HG02884 (cell line): ENCODE measurements at regions not wholly inside any gene's neighbourhood (a gene's known extent, or its start where the extent isn't known, plus 50 kb on each side); places are given as distances from the start of the nearest gene placed in this dataset.

Experiments
- ATAC-seq: cut with Tn5 transposase; IDR thresholded peaks from one replicate; pipeline ENCODE4 v1.9.1; 2021; ENCODE audit warnings: mild to moderate bottlenecking, moderate library complexity; ENCODE audit not compliant: unreplicated experiment

- no peak for ATAC-seq
Measured at GRCh38 chr6:165229216-165229615, 80.2 kb downstream of the C6orf118 start.

GRCh38 chr6:165227644-165228329, 81.6 kb downstream of the C6orf118 start:
- no peak for ATAC-seq

GRCh38 chr6:165223736-165224135, 85.7 kb downstream of the C6orf118 start:
- no peak for ATAC-seq

GRCh38 chr6:165223101-165223500, 86.3 kb downstream of the C6orf118 start:
- no peak for ATAC-seq

GRCh38 chr6:165222315-165223025, 86.9 kb downstream of the C6orf118 start:
- ATAC-seq, result no peak

- no peak for ATAC-seq
Measured at GRCh38 chr6:165220045-165220444, 89.4 kb downstream of the C6orf118 start.

- no peak for ATAC-seq
Measured at GRCh38 chr6:165219629-165220028, 89.8 kb downstream of the C6orf118 start.

- no peak for ATAC-seq
Measured at GRCh38 chr6:165218829-165219228, 90.6 kb downstream of the C6orf118 start.

- no peak for ATAC-seq
Measured at GRCh38 chr6:165206798-165207197, 102.6 kb downstream of the C6orf118 start.

- ATAC-seq, result no peak
Measured at GRCh38 chr6:165205632-165206031, 103.8 kb downstream of the C6orf118 start.

- no peak for ATAC-seq
Measured at GRCh38 chr6:165204807-165205545, 104.4 kb downstream of the C6orf118 start.

- ATAC-seq, result no peak
Measured at GRCh38 chr6:165200178-165200577, 109.2 kb downstream of the C6orf118 start.

GRCh38 chr6:165191461-165191860, 117.9 kb downstream of the C6orf118 start:
- ATAC-seq, result no peak

GRCh38 chr6:165186441-165187205, 122.8 kb downstream of the C6orf118 start:
- ATAC-seq, result no peak

GRCh38 chr6:165186041-165186440, 123.4 kb downstream of the C6orf118 start:
- no peak for ATAC-seq

GRCh38 chr6:165184192-165184979, 125.0 kb downstream of the C6orf118 start:
- ATAC-seq, result no peak

GRCh38 chr6:165183496-165184140, 125.8 kb downstream of the C6orf118 start:
- ATAC-seq, result no peak

GRCh38 chr6:165183071-165183470, 126.3 kb downstream of the C6orf118 start:
- ATAC-seq, result no peak

GRCh38 chr6:165181951-165182414, 127.4 kb downstream of the C6orf118 start:
- ATAC-seq, result no peak

- ATAC-seq, result no peak
Measured at GRCh38 chr6:165178056-165178455, 131.3 kb downstream of the C6orf118 start.
